Keratinocyte (primary cell): ENCODE measurements at regions not wholly inside any gene's neighbourhood (a gene's known extent, or its start where the extent isn't known, plus 50 kb on each side); places are given as distances from the start of the nearest gene placed in this dataset.

Experiments used
- DNase-seq: peaks from one replicate; pipeline ENCODE4 v3.0.0-alpha.2; 2011; ENCODE audit warnings: low read depth, missing footprints, low spot score
- FAIRE-seq: peaks from 2 replicates; lab custom pipeline; 2011; peaks lifted over from hg19 to GRCh38; lab: Jason Lieb, UNC
- H2AFZ ChIP-seq: 2 replicates; pipeline ENCODE4 v1.6.0; 2012; ENCODE audit warnings: low read length, control low read depth, inconsistent platforms; ENCODE audit not compliant: control insufficient read depth
- H3K27ac ChIP-seq: 2 replicates; pipeline ENCODE4 v1.5.1; 2011; ENCODE audit warnings: low read length; ENCODE audit not compliant: control insufficient read depth, insufficient read depth
- H3K27me3 ChIP-seq: 3 replicates; pipeline ENCODE4 v1.6.0; 2011; ENCODE audit warnings: low read length; ENCODE audit not compliant: control insufficient read depth, insufficient read depth; ENCODE audit errors: extremely low read depth
- H3K36me3 ChIP-seq, 2 experiments: 2 replicates in 1 of 2; 3 replicates in 1 of 2; pipeline ENCODE4 v1.5.1; 2011; ENCODE audit warnings: low read length in 2 of 2, mild to moderate bottlenecking in 1 of 2; ENCODE audit not compliant: control insufficient read depth in 2 of 2, insufficient read depth in 2 of 2; ENCODE audit errors: extremely low read depth in 1 of 2
- H3K4me1 ChIP-seq: 3 replicates; pipeline ENCODE4 v1.5.1; 2011; ENCODE audit warnings: low read length; ENCODE audit not compliant: control insufficient read depth, insufficient read depth; ENCODE audit errors: extremely low read depth
- H3K4me2 ChIP-seq: 3 replicates; pipeline ENCODE4 v1.6.0; 2011; ENCODE audit warnings: low read depth, low read length; ENCODE audit not compliant: control insufficient read depth, insufficient read depth; ENCODE audit errors: extremely low read depth
- H3K4me3 ChIP-seq, 3 experiments: fragments of 200-600 bp in 1 of 3; sonication (generic) in 1 of 3; 2 replicates in 2 of 3; 3 replicates in 1 of 3; pipeline ENCODE4 v1.5.1; 2011 to 2016; ENCODE audit warnings: low read length in 3 of 3, mild to moderate bottlenecking in 3 of 3, control low read depth in 2 of 3, inconsistent platforms in 1 of 3, low read depth in 1 of 3, mixed read lengths in 1 of 3, mixed run types in 1 of 3, moderate library complexity in 1 of 3; ENCODE audit not compliant: control insufficient read depth in 2 of 3, insufficient read depth in 2 of 3; ENCODE audit errors: extremely low read depth in 1 of 3
- H3K79me2 ChIP-seq: 2 replicates; pipeline ENCODE4 v1.6.0; 2012; ENCODE audit warnings: low read length; ENCODE audit not compliant: control insufficient read depth, insufficient read depth
- H3K9ac ChIP-seq: 3 replicates; pipeline ENCODE4 v1.6.0; 2011; ENCODE audit warnings: low read length; ENCODE audit not compliant: control insufficient read depth, insufficient read depth; ENCODE audit errors: extremely low read depth
- H3K9me1 ChIP-seq: 3 replicates; pipeline ENCODE4 v1.6.0; 2011; ENCODE audit warnings: low read length; ENCODE audit not compliant: control insufficient read depth, insufficient read depth; ENCODE audit errors: extremely low read depth
- H3K9me3 ChIP-seq: 2 replicates; pipeline ENCODE4 v1.5.1; 2012; ENCODE audit warnings: low read depth, low read length; ENCODE audit not compliant: control insufficient read depth
- H4K20me1 ChIP-seq: 3 replicates; pipeline ENCODE4 v1.6.0; 2011; ENCODE audit warnings: low read length; ENCODE audit not compliant: control insufficient read depth, insufficient read depth; ENCODE audit errors: extremely low read depth
- CTCF ChIP-seq, 3 experiments: IDR thresholded peaks in 1 of 3; conservative IDR thresholded peaks in 1 of 3; optimal IDR thresholded peaks in 1 of 3; 2 replicates in 2 of 3; 3 replicates in 1 of 3; pipeline versions ENCODE3 to v1.5.1; 2011; ENCODE audit warnings: low read length in 3 of 3, mild to moderate bottlenecking in 3 of 3, moderate library complexity in 2 of 3, control low read depth in 1 of 3, inconsistent platforms in 1 of 3; ENCODE audit not compliant: insufficient read depth in 2 of 3; ENCODE audit errors: extremely low read depth in 1 of 3
- EZH2 ChIP-seq: IDR thresholded peaks from one replicate; pipeline ENCODE4 v1.6.1; 2012; ENCODE audit warnings: inconsistent platforms, mild to moderate bottlenecking, low read length, moderate library complexity
- dilution Hi-C: fragments of 300-500 bp; cut with MboI; formaldehyde crosslinking; loops from one replicate; pipeline ENCODE4 v1.7.0; 2020; ENCODE audit warnings: low sequenced_read_pairs; ENCODE audit not compliant: extremely low pct_ligation_motif_present

DNA sequence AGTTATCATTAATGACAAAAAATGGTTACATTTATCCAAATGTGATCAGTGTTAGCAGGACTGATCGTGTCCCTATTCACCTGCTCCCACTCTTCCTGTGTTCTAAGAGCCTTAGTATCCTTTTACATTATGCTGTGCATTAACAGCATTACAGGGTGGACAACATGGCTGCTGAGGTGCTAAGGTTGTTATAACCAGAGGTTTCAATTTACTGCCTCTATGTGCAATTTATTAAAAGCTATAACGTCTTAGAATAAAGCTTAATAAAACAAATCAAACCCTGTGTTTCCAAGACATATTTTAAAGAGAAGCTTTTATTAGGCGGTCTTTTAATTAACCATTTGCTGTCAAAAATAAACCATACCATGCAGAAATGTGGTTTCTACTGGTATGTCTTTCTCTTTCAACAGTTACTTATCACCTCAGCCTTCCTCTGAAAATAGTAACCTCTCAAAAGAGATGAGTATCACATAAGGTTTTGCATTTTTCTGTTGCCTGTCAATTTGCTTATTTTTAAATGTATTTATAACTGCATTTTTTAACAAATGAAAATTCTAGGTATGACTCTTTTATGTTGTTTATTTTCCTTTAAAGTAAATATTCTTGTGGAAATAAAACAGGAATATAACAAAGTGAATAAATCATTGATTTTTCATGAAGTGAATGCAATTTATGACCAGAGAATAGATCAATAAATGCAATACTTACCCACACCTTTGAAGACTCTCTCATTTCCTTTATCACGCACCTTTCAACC lies 849.8 kb upstream of the SORCS1 start:
- Histone ChIP-seq H3K9me3 (no peaks in the 10 kb centered on the region), H3K4me3 (no peak overlapping the region), H4K20me1 (no peaks in the 10 kb centered on the region), H3K27ac (no peak overlapping the region), H3K4me2 (no peak overlapping the region), H3K4me1 (no peaks in the 10 kb centered on the region), H3K9me1 (no peaks in the 10 kb centered on the region), H3K9ac (no peak overlapping the region), H3K27me3 (no peaks in the 10 kb centered on the region), H2AFZ (no peak overlapping the region), H3K79me2 (no peaks in the 10 kb centered on the region), H3K36me3 (no peaks in the 10 kb centered on the region)
- DNase-seq (no peak), FAIRE-seq (no peak)
- no peak for TF ChIP-seq CTCF (optimal IDR thresholded peaks at IDR 0.05 in 1 of 3, IDR thresholded peaks at IDR 0.05 in 1 of 3, conservative IDR thresholded peaks at IDR 0.05 in 1 of 3; ENCODE audit: extremely low read depth in 1 of 3, insufficient read depth in 2 of 3, low read length in 3 of 3)
- no peak for TF ChIP-seq EZH2
- dilution Hi-C loops: no loop called here

DNA sequence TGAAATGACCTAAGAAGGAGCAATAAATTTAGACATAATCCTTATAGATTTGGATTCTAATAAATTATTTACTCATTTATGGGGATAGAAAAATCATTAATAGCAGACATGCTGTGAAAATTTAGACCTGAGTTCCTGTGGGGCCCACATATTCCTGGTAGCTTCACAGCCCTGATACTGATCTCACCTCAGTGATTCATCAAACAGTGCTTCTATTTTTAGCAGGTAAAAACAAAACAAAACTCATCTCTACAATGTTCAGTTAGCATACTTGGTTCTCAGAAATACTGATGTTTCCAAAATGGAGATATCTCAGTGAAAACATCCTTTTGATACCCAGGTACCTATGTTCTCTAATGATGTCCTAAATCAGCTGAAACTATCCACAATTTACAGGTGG lies 841.1 kb upstream of the SORCS1 start:
- Histone ChIP-seq H3K36me3 (no peaks in the 10 kb centered on the region), H3K4me1 (no peaks in the 10 kb centered on the region), H4K20me1 (no peaks in the 10 kb centered on the region), H3K27ac (no peak overlapping the region), H3K9me1 (no peaks in the 10 kb centered on the region), H2AFZ (no peak overlapping the region), H3K4me3 (no peak overlapping the region), H3K9ac (no peak overlapping the region), H3K9me3 (no peaks in the 10 kb centered on the region), H3K27me3 (no peaks in the 10 kb centered on the region), H3K79me2 (no peaks in the 10 kb centered on the region), H3K4me2 (no peak overlapping the region)
- DNase-seq (no peak), FAIRE-seq (no peak)
- dilution Hi-C loops: no loop called here
- no peak for TF ChIP-seq EZH2
- TF ChIP-seq CTCF (optimal IDR thresholded peaks at IDR 0.05 in 1 of 3, IDR thresholded peaks at IDR 0.05 in 1 of 3, conservative IDR thresholded peaks at IDR 0.05 in 1 of 3; ENCODE audit: extremely low read depth in 1 of 3, insufficient read depth in 2 of 3, low read length in 3 of 3): no peak
